ENCODE measurements at regions not wholly inside any gene's neighbourhood (a gene's known extent, or its start where the extent isn't known, plus 50 kb on each side); places are given as distances from the start of the nearest gene placed in this dataset.

DNA sequence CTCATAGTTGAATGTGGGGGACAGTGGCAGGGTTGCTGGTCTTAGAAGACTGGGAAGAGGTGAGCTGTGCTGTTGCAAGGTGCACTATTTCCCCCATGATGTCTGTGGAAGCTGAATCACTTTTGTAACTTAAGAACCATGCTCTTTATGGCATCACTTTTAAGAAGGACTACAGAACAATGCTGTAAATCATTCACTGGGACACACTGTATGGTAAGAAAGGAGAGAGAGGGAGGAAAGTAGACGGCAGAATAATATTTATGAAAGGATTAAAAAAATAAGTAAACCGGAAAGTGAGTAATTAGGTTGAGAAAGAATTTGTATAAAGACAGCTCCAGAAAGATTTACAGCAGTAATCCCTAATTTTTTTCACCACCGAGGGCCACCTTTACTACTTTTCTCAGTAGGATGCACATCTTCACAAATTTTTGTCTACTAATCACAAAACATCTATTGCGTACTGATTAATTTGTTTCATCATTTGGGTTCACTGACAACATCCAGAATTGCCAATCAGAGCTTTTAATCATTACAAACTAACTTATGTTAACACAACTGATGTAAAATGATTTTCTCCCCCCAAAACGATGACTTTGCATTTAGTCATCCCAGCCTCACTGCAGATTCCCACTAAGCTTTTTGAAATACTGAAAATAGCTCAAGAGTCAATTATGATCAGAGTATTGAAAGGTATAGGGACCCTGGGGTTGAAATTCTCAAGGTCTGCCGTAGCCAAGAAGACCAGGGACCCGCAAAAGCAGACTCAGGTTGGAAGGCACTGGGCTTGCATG, 560.7 kb upstream of the NOX3 start:
- Histone ChIP-seq H3K4me3 (no peak overlapping the region), H3K9me3 (no peaks in the 10 kb centered on the region), H3K36me3 (no peaks in the 10 kb centered on the region), H3K27ac (no peak overlapping the region), H3K4me1 (peaks cover 0 to 1% of the 10 kb centered on the region in 2 donors), H3K27me3 (no peaks in the 10 kb centered on the region)
- TF ChIP-seq, protein P1, sequence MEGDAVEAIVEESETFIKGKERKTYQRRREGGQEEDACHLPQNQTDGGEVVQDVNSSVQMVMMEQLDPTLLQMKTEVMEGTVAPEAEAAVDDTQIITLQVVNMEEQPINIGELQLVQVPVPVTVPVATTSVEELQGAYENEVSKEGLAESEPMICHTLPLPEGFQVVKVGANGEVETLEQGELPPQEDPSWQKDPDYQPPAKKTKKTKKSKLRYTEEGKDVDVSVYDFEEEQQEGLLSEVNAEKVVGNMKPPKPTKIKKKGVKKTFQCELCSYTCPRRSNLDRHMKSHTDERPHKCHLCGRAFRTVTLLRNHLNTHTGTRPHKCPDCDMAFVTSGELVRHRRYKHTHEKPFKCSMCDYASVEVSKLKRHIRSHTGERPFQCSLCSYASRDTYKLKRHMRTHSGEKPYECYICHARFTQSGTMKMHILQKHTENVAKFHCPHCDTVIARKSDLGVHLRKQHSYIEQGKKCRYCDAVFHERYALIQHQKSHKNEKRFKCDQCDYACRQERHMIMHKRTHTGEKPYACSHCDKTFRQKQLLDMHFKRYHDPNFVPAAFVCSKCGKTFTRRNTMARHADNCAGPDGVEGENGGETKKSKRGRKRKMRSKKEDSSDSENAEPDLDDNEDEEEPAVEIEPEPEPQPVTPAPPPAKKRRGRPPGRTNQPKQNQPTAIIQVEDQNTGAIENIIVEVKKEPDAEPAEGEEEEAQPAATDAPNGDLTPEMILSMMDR (IDR thresholded peaks at IDR 0.05), result no peak
- no peak for DNase-seq (ENCODE audit: low spot score in 2 of 2)
- intact Hi-C loops (cut with DNase I), result no loop called here

DNA sequence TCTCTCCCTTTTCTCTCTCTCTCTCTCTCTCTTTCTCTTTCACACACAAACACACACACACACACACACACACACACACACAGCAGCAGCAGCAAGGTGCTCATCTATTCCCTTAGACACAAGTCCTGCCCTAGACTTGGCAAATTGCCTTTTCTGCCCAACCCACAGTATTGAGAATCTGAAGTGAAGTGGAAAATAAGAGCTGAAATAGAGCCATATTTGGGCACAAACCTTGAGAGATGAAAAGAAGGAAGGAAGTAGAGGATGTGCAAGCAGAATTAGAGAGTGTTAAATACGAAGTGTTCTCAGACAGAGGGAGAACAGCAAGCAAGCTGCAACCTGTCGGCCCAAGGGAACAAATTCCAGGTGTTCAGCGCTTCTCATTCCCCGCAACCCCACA, 557.5 kb upstream of the NOX3 start:
- Histone ChIP-seq H3K9me3 (no peaks in the 10 kb centered on the region), H3K4me1 (no peaks in the 10 kb centered on the region), H3K4me3 (no peak overlapping the region), H3K27ac (no peak overlapping the region), H3K27me3 (no peaks in the 10 kb centered on the region), H3K36me3 (no peaks in the 10 kb centered on the region)
- DNase-seq (ENCODE audit: low spot score in 2 of 2), result no peak
- intact Hi-C loops (cut with DNase I), result no loop called here
- TF ChIP-seq, protein P1 (IDR thresholded peaks at IDR 0.05), result no peak

DNA sequence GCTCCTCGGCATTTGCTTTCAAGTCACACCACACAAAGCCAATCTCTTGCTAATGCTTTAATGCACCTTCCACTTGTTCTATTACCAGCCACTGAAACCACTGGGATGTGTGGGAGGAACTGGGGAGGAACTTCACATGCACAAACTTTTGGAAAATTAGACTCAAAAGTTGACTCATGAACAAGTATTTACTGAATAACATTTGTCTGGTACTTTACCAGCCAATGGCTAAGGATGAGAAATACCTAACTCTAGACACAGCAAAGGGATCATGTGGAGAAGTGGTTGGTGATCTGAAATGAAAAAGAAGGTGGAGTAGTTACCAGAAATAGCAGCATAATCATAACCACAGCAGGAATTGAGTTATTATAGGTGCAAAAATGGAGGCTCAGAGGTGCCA, 554.0 kb upstream of the NOX3 start:
- TF ChIP-seq, protein P1 (IDR thresholded peaks at IDR 0.05), result no peak
- H3K4me3 ChIP-seq, result no peak overlapping the region
- H3K27ac ChIP-seq, result no peak overlapping the region
- DNase-seq (ENCODE audit: low spot score in 2 of 2), result no peak
- intact Hi-C loops (cut with DNase I), result no loop called here
- H3K4me1 ChIP-seq, result peaks cover 0 to 9% of the 10 kb centered on the region in 2 donors
- no peaks in the 10 kb centered on the region for H3K36me3 ChIP-seq
- no peaks in the 10 kb centered on the region for H3K9me3 ChIP-seq
- H3K27me3 ChIP-seq, result no peaks in the 10 kb centered on the region

DNA sequence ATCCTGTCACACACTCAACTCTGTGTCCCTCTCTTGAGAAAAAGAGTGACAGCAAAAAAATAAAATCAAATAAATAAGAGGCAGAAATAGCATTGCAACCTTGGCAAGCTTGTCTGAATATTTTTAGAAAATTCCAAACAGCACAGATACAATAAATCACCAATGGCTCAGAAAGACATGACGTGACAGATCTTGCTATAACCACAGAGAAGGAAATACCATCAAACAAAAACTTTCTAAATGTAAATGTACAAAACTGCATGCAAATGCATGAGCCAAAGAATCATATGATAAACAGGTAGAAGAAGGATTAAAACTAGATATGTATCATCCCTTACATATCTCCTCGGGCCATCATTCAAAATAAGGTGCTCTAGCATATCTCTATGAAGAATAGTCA, 549.2 kb upstream of the NOX3 start:
- Histone ChIP-seq H3K4me3 (no peak overlapping the region), H3K9me3 (no peaks in the 10 kb centered on the region), H3K27me3 (no peaks in the 10 kb centered on the region), H3K27ac (no peak overlapping the region), H3K4me1 (peaks cover 0 to 9% of the 10 kb centered on the region in 2 donors), H3K36me3 (no peaks in the 10 kb centered on the region)
- DNase-seq (ENCODE audit: low spot score in 2 of 2), result no peak
- TF ChIP-seq, protein P1 (IDR thresholded peaks at IDR 0.05), result no peak
- intact Hi-C loops (cut with DNase I), result no loop called here

DNA sequence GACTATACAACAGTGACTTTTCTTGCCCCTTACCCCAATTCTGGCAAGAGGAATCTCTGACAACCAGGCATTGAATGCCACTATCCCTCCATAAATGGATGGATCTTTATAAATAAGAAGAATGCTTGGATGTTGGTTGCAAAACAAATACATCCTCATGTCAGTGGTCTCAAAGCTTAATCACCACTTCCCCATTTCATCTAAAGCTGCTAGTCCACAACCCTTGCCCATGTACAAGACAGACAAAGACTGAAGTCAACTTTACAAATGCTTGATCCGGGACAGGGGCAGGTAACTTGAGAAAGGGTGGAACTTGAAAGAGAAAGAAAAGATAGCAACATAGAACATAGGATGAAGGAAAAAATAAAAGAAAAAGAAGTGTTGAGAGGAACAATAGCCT, 540.5 kb upstream of the NOX3 start:
- no peaks in the 10 kb centered on the region for H3K36me3 ChIP-seq
- no peaks in the 10 kb centered on the region for H3K9me3 ChIP-seq
- intact Hi-C loops (cut with DNase I), result no loop called here
- no peak overlapping the region for H3K27ac ChIP-seq
- no peak for DNase-seq (ENCODE audit: low spot score in 2 of 2)
- TF ChIP-seq, protein P1 (IDR thresholded peaks at IDR 0.05), result no peak
- H3K27me3 ChIP-seq, result no peaks in the 10 kb centered on the region
- H3K4me3 ChIP-seq, result no peak overlapping the region
- H3K4me1 ChIP-seq, result no peaks in the 10 kb centered on the region

Data from ascending aorta (tissue), 2 donors.